GM23338 (cell line): ENCODE measurements at regions not wholly inside any gene's neighbourhood (a gene's known extent, or its start where the extent isn't known, plus 50 kb on each side); places are given as distances from the start of the nearest gene placed in this dataset.

Experiments used
- JUNB ChIP-seq: IDR thresholded peaks from one replicate; pipeline ENCODE4 v1.6.1; 2016; ENCODE audit warnings: antibody characterized with exemption; ENCODE audit not compliant: unreplicated experiment
- POLR2AphosphoS5 ChIP-seq: IDR thresholded peaks from 2 replicates; pipeline ENCODE4 v1.6.1; 2016; ENCODE audit warnings: antibody characterized with exemption, low read depth
- TF ChIP-seq, protein P1 (sequence below), 2 experiments: fragments of 200-600 bp in 1 of 2; sonication (generic) in 1 of 2; conservative IDR thresholded peaks; 2 replicates each; pipeline versions ENCODE4 v1.5.1 to v1.6.1; 2016 to 2017; ENCODE audit warnings: antibody characterized with exemption in 2 of 2, low read depth in 2 of 2, mild to moderate bottlenecking in 2 of 2, moderate library complexity in 1 of 2
- TF ChIP-seq, protein P2 (sequence below): IDR thresholded peaks from one replicate; pipeline ENCODE4 v1.6.1; 2018; ENCODE audit warnings: antibody characterized with exemption; ENCODE audit not compliant: unreplicated experiment
- TF ChIP-seq, protein P3 (sequence below): fragments of 250-450 bp; sonication (Bioruptor Pico); IDR thresholded peaks from 2 replicates; pipeline ENCODE4 v1.5.0; 2020; ENCODE audit warnings: mild to moderate bottlenecking, moderate library complexity

DNA sequence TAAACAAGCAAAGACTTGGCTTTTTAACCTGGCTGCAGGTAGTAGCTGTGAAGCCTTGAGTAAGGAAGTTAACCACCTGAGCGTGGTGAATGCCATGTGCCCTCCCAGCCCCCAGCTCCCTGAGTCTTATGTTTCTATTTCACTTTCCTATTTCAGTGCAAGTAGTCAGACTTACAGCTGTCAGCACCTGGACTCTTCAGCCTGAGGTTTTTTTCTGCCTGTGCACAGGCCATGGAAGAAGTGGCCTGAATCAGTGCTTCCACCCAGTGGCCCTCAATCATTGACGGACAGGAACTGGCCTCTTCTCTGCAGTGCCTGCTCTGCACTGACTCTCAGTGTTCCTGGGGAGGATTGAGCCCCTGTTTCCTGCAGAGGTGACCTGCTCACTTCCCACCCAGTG lies 796.4 kb downstream of the MED13L start:
- TF ChIP-seq, protein P1, sequence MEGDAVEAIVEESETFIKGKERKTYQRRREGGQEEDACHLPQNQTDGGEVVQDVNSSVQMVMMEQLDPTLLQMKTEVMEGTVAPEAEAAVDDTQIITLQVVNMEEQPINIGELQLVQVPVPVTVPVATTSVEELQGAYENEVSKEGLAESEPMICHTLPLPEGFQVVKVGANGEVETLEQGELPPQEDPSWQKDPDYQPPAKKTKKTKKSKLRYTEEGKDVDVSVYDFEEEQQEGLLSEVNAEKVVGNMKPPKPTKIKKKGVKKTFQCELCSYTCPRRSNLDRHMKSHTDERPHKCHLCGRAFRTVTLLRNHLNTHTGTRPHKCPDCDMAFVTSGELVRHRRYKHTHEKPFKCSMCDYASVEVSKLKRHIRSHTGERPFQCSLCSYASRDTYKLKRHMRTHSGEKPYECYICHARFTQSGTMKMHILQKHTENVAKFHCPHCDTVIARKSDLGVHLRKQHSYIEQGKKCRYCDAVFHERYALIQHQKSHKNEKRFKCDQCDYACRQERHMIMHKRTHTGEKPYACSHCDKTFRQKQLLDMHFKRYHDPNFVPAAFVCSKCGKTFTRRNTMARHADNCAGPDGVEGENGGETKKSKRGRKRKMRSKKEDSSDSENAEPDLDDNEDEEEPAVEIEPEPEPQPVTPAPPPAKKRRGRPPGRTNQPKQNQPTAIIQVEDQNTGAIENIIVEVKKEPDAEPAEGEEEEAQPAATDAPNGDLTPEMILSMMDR (conservative IDR thresholded peaks at IDR 0.05; ENCODE audit: low read depth in 2 of 2) = no peak
- TF ChIP-seq POLR2AphosphoS5 (no peak), JUNB (no peak)
- TF ChIP-seq, protein P2, sequence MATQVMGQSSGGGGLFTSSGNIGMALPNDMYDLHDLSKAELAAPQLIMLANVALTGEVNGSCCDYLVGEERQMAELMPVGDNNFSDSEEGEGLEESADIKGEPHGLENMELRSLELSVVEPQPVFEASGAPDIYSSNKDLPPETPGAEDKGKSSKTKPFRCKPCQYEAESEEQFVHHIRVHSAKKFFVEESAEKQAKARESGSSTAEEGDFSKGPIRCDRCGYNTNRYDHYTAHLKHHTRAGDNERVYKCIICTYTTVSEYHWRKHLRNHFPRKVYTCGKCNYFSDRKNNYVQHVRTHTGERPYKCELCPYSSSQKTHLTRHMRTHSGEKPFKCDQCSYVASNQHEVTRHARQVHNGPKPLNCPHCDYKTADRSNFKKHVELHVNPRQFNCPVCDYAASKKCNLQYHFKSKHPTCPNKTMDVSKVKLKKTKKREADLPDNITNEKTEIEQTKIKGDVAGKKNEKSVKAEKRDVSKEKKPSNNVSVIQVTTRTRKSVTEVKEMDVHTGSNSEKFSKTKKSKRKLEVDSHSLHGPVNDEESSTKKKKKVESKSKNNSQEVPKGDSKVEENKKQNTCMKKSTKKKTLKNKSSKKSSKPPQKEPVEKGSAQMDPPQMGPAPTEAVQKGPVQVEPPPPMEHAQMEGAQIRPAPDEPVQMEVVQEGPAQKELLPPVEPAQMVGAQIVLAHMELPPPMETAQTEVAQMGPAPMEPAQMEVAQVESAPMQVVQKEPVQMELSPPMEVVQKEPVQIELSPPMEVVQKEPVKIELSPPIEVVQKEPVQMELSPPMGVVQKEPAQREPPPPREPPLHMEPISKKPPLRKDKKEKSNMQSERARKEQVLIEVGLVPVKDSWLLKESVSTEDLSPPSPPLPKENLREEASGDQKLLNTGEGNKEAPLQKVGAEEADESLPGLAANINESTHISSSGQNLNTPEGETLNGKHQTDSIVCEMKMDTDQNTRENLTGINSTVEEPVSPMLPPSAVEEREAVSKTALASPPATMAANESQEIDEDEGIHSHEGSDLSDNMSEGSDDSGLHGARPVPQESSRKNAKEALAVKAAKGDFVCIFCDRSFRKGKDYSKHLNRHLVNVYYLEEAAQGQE = no peak
- TF ChIP-seq, protein P3, sequence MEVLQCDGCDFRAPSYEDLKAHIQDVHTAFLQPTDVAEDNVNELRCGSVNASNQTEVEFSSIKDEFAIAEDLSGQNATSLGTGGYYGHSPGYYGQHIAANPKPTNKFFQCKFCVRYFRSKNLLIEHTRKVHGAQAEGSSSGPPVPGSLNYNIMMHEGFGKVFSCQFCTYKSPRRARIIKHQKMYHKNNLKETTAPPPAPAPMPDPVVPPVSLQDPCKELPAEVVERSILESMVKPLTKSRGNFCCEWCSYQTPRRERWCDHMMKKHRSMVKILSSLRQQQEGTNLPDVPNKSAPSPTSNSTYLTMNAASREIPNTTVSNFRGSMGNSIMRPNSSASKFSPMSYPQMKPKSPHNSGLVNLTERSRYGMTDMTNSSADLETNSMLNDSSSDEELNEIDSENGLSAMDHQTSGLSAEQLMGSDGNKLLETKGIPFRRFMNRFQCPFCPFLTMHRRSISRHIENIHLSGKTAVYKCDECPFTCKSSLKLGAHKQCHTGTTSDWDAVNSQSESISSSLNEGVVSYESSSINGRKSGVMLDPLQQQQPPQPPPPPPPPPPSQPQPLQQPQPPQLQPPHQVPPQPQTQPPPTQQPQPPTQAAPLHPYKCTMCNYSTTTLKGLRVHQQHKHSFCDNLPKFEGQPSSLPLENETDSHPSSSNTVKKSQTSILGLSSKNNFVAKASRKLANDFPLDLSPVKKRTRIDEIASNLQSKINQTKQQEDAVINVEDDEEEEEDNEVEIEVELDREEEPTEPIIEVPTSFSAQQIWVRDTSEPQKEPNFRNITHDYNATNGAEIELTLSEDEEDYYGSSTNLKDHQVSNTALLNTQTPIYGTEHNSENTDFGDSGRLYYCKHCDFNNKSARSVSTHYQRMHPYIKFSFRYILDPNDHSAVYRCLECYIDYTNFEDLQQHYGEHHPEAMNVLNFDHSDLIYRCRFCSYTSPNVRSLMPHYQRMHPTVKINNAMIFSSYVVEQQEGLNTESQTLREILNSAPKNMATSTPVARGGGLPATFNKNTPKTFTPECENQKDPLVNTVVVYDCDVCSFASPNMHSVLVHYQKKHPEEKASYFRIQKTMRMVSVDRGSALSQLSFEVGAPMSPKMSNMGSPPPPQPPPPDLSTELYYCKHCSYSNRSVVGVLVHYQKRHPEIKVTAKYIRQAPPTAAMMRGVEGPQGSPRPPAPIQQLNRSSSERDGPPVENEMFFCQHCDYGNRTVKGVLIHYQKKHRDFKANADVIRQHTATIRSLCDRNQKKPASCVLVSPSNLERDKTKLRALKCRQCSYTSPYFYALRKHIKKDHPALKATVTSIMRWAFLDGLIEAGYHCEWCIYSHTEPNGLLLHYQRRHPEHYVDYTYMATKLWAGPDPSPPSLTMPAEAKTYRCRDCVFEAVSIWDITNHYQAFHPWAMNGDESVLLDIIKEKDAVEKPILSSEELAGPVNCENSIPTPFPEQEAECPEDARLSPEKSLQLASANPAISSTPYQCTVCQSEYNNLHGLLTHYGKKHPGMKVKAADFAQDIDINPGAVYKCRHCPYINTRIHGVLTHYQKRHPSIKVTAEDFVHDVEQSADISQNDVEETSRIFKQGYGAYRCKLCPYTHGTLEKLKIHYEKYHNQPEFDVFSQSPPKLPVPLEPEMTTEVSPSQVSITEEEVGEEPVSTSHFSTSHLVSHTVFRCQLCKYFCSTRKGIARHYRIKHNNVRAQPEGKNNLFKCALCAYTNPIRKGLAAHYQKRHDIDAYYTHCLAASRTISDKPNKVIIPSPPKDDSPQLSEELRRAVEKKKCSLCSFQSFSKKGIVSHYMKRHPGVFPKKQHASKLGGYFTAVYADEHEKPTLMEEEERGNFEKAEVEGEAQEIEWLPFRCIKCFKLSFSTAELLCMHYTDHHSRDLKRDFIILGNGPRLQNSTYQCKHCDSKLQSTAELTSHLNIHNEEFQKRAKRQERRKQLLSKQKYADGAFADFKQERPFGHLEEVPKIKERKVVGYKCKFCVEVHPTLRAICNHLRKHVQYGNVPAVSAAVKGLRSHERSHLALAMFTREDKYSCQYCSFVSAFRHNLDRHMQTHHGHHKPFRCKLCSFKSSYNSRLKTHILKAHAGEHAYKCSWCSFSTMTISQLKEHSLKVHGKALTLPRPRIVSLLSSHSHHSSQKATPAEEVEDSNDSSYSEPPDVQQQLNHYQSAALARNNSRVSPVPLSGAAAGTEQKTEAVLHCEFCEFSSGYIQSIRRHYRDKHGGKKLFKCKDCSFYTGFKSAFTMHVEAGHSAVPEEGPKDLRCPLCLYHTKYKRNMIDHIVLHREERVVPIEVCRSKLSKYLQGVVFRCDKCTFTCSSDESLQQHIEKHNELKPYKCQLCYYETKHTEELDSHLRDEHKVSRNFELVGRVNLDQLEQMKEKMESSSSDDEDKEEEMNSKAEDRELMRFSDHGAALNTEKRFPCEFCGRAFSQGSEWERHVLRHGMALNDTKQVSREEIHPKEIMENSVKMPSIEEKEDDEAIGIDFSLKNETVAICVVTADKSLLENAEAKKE (CRISPR knock-in tag) = no peak
